Kidney (tissue), 13 donors: ENCODE measurements at regions not wholly inside any gene's neighbourhood (a gene's known extent, or its start where the extent isn't known, plus 50 kb on each side); places are given as distances from the start of the nearest gene placed in this dataset.
A peak's percentile ranks its signal among the peaks of the same experiment; 100 is the strongest.

Experiments
- DNase-seq, 5 donors: peaks; one replicate each; pipeline ENCODE4 v3.0.0-alpha.2; 2013 to 2020
- FAIRE-seq: peaks from 2 replicates; lab custom pipeline; 2012; peaks lifted over from hg19 to GRCh38; lab: Jason Lieb, UNC
- H3K27ac ChIP-seq, 2 donors: one replicate each; pipeline ENCODE4 v1.7.0; 2013; ENCODE audit warnings: low read depth in 2 of 2, low read length in 2 of 2, inconsistent platforms in 1 of 2
- H3K27me3 ChIP-seq: one replicate; pipeline ENCODE4 v1.7.1; 2013; ENCODE audit warnings: low read length, inconsistent platforms; ENCODE audit not compliant: control insufficient read depth, insufficient read depth
- H3K36me3 ChIP-seq, 3 donors: one replicate each; pipeline versions ENCODE4 v1.7.0 to v1.7.1; 2013; ENCODE audit warnings: low read length in 3 of 3, control low read depth in 1 of 3, inconsistent platforms in 1 of 3; ENCODE audit not compliant: insufficient read depth in 3 of 3, control insufficient read depth in 2 of 3
- H3K4me1 ChIP-seq, 3 donors: one replicate each; pipeline versions ENCODE4 v1.7.0 to v1.7.1; 2013; ENCODE audit warnings: low read length in 3 of 3, inconsistent platforms in 1 of 3, low read depth in 1 of 3; ENCODE audit not compliant: control insufficient read depth in 2 of 3, insufficient read depth in 2 of 3
- H3K4me3 ChIP-seq, 3 donors: one replicate each; pipeline versions ENCODE4 v1.7.0 to v1.8.1; 2013; ENCODE audit warnings: low read length in 3 of 3, control low read depth in 1 of 3, inconsistent platforms in 1 of 3
- H3K9ac ChIP-seq, 3 donors: one replicate each; pipeline versions ENCODE4 v1.7.0 to v1.7.1; 2013; ENCODE audit warnings: low read length in 3 of 3, control low read depth in 1 of 3, inconsistent platforms in 1 of 3
- H3K9me3 ChIP-seq, 3 donors: one replicate each; pipeline versions ENCODE4 v1.7.0 to v1.7.1; 2013; ENCODE audit warnings: low read length in 3 of 3, control low read depth in 1 of 3, inconsistent platforms in 1 of 3; ENCODE audit not compliant: control insufficient read depth in 2 of 3, insufficient read depth in 1 of 3
- intact Hi-C: fragments of 100-400 bp; cut with DNase I; formaldehyde crosslinking; loops from one replicate; pipeline ENCODE4 v1.11.1; 2022
- TF ChIP-seq, protein P1 (sequence below): IDR thresholded peaks from 3 replicates; pipeline ENCODE4 v1.5.1; 2012; ENCODE audit warnings: mild to moderate bottlenecking, moderate library complexity, borderline replicate concordance; ENCODE audit not compliant: insufficient read depth; ENCODE audit errors: extremely low read depth
- donor health status: control.
- donor health status: control.
- donor health status: control.
- donor health status: control.
- donor health status: control.
- donor health status: DM: yes; HTN: yes; CAD: no.
- donor health status: Normal renal cell carcinoma (clear cell type).

DNA sequence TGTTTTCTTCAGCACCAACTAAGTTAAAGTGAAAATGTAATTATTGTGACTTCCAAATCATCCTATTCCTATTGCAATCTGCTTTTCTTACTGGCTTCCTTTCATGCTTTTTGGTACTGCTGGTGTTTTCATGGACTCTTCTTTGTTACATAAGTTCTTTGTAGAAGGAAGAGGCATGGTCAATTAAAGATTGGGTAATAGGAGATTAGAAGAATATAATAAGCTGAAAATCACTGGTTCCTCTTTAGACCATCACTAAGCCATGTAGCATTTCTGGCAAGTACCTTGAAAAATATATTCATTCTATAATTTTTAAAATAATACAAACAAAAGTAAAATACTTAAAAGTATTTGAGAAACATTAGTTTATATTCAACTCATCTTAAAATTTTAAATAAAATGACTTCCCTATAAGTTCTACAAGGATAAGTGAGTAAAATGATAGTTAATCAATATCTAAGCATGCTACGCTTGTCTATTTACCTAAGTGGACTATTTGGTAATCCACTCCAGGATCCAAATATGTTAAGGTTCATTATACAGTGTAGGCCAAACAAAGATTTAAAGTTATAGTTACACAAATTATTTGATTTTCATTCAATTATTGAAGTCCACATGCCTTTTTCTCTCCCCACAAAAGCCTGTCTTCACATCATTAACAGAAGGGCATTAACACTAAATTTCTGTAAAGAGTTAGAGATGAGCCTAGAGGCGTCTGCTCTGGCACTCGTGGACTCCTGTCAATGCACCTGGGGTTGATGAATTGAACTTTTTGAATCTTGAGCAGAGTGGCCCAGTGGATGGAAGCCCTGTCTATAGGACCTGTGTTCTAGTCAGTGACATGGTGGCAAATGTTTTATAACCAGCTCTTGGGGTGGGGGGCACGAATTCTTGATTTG lies 408.1 kb downstream of the INHBA start:
- Histone ChIP-seq H3K36me3 (no peaks in the 10 kb centered on the region), H3K4me3 (no peak overlapping the region), H3K9ac (no peak overlapping the region), H3K27me3 (no peaks in the 10 kb centered on the region), H3K9me3 (no peaks in the 10 kb centered on the region), H3K4me1 (no peaks in the 10 kb centered on the region), H3K27ac (no peak overlapping the region)
- DNase-seq (no peak), FAIRE-seq (peak; percentile 38)
- TF ChIP-seq, protein P1, sequence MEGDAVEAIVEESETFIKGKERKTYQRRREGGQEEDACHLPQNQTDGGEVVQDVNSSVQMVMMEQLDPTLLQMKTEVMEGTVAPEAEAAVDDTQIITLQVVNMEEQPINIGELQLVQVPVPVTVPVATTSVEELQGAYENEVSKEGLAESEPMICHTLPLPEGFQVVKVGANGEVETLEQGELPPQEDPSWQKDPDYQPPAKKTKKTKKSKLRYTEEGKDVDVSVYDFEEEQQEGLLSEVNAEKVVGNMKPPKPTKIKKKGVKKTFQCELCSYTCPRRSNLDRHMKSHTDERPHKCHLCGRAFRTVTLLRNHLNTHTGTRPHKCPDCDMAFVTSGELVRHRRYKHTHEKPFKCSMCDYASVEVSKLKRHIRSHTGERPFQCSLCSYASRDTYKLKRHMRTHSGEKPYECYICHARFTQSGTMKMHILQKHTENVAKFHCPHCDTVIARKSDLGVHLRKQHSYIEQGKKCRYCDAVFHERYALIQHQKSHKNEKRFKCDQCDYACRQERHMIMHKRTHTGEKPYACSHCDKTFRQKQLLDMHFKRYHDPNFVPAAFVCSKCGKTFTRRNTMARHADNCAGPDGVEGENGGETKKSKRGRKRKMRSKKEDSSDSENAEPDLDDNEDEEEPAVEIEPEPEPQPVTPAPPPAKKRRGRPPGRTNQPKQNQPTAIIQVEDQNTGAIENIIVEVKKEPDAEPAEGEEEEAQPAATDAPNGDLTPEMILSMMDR = no peak
- intact Hi-C loops = no loop called here

DNA sequence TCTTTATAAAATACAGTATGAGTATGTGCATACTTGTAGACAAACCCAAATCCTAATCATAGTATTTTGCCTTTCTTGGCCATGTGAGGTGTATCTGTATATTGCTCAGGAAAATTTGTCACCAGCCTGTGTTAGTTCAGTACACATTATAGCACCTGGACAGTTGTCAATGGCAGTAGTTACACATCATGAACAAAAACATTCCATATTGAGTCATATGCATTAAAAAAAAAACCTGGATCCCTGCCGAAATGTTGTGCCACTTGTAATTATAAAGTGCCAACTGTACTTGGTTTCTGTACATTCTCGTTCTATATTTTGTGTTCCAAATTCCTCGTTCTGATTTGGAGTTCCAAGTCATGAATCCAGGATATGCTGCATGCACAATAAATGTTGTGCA lies 410.4 kb downstream of the INHBA start:
- DNase-seq (no peak), FAIRE-seq (no peak)
- intact Hi-C loops = no loop called here
- TF ChIP-seq, protein P1 = no peak
- H3K9ac ChIP-seq = no peak overlapping the region
- H3K27ac ChIP-seq = no peak overlapping the region
- no peaks in the 10 kb centered on the region for H3K36me3 ChIP-seq
- H3K4me1 ChIP-seq = no peaks in the 10 kb centered on the region
- no peaks in the 10 kb centered on the region for H3K9me3 ChIP-seq
- no peak overlapping the region for H3K4me3 ChIP-seq
- no peaks in the 10 kb centered on the region for H3K27me3 ChIP-seq

DNA sequence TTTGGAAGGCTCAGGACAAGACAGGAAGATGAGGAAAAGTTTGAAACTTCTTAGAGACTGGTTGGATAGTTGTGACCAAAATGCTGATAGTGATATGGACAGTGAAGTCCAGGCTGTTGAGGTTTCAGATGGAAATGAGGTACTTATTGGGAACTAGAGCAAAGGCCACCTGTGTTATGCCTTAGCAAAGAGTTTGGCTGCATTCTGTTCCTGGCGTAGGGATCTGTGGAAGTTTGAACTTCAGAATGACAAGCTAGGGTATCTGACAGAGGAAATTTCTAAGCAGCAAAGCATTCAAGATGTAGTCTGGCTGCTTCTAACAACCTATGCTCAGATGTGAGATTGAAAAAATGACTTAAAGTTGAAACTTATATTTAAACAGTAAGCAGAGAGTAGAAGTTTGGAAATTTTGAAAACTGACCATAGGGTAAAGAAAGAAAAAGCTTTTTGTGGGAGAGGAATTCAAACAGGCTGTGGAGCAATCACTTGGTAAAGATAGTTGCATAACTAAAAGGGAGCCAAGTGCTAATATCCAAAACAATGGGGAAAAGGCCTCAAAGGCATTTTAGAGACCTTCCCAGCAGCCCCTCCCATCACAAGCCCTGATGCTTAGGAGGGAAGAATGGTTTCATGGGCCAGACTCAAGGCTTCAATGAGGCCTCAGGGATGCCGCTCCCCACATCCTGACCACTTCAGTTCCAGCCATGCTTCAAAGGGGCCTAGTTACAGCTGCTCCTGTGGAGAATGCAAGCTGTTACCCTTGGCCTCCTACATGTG lies 415.1 kb downstream of the INHBA start:
- Histone ChIP-seq H3K27me3 (no peaks in the 10 kb centered on the region), H3K4me1 (no peaks in the 10 kb centered on the region), H3K36me3 (no peaks in the 10 kb centered on the region), H3K9ac (no peak overlapping the region), H3K9me3 (no peaks in the 10 kb centered on the region), H3K27ac (no peak overlapping the region), H3K4me3 (no peak overlapping the region)
- no peak for FAIRE-seq
- TF ChIP-seq, protein P1 = no peak
- intact Hi-C loops = no loop called here
- no peak for DNase-seq
